Hippocampal formation (tissue), 2 donors: ENCODE measurements at regions not wholly inside any gene's neighbourhood (a gene's known extent, or its start where the extent isn't known, plus 50 kb on each side); places are given as distances from the start of the nearest gene placed in this dataset.

Experiments used
- DNase-seq, 2 donors: peaks; one replicate each; lab custom pipeline; 2025; lab: John Stamatoyannopoulos, UW

DNA sequence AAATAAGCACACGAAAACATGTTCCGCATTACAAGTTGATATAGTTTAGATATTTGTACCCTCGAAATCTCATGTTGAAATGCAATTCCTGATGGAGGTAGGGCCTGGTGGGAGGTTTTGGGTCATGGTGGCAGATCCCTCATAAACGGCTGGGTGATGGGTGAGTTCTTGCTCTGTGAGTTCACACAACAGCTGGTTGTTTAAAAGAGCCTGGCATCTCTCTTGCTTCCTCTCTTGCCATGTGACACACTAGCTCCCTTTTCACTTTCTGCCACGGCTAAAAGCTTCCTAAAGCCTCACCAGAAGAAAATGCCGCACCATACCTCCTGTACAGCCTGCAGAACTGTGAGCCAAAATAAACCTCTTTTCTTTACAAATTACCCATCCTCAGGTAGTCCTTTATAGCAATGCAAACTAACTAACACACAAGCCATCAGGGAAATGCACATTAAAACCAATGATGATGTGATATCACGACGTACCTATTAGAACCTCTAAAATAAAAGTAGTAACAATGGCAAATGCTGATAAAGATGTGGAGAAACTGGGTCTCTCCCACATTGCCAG lies 188.5 kb downstream of the ANAPC1 start:
- no peak for DNase-seq

DNA sequence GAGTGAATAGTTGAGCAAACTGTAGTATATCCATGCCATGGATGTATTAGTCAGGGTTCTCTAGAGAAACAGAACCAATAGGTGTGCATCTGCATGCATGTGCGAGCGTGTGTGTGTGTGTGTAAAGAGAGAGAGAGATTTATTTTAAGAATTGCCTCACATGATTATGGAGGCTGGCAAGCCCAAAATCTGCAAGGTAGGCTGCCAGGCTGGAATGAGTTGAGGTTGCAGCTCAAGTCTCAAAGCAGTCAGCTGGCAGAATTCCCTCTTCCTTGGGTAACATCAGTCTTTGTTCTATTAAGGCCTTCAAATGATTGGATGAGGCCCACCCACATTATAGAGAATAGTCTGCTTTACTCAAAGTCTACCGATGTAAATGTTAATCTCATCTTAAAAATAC lies 187.8 kb downstream of the ANAPC1 start:
- no peak for DNase-seq

DNA sequence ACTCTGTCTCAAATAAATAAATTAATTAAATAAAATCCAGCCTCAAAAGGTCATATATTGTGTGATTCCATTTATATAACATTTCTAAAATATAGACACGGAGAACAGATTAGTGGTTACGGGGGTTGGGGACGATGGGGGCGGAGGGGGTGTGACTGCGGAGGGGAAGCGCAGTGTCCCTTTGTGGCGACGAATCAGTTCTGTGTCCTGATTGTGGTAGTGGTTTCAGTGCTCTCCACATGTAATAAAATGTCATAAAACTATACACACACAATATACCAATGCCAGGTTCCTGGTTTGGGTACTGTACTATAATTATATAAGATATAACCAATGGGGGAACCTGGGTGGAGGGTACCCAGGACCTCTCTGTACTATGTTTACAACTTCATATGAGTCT lies 186.4 kb downstream of the ANAPC1 start:
- no peak for DNase-seq

DNA sequence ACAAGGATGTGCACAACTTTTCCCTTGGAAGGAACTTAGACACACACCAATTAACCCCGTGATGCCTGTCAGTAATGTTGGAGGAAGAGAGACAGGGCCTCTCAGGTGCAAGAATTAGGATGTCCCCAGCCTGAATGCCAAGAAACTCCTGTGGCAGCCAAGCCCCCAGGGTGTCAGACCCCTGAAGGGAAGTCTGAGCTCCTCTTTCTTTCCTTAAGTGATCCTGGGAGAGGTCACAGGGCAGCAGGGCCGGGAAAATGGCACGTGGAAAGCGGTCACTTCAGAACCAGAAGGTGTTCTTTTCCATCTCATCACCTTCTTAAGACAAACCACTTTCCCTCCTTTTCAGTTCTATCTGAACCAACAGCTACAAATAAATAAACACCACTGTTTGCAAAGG lies 185.9 kb downstream of the ANAPC1 start:
- DNase-seq = no peak

DNA sequence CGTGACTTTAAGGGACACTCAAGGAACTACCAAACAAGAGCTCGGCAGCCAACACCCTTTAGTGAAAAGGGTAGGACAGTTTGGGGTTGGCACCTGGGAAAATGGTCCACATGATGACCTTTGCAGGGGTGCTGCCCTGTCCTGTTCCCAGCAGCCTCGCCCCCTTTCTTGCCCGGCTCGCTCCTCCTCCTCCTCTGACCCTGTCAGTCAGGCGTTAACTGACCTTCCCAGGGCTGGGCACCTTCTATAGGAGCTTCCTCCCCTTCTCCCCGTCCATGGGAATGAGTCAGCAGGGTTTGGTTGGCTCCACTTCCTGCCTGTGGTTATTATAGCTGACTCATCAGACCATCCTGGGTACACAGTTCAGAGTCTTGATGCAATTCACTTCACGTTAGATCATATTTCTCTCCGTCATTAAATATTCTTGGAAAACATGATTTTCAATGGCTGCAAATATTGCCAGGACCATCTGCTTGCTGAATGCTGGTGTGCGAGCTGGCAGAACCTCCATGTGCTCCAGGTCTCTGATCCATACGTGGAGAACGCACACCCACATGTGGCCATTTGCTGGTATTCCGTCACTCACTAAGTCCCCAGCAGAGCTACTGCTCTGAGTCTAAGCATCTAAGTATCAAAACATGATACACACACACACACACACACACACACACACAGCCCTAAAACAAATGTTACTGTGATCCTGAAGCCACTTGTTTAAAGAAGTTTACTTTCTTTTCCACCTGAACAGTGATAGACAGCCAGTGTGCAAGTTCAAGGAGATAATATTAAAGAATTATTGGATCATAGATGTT lies 185.0 kb downstream of the ANAPC1 start:
- peak in 1 of 2 donors; percentile 12 for DNase-seq

DNA sequence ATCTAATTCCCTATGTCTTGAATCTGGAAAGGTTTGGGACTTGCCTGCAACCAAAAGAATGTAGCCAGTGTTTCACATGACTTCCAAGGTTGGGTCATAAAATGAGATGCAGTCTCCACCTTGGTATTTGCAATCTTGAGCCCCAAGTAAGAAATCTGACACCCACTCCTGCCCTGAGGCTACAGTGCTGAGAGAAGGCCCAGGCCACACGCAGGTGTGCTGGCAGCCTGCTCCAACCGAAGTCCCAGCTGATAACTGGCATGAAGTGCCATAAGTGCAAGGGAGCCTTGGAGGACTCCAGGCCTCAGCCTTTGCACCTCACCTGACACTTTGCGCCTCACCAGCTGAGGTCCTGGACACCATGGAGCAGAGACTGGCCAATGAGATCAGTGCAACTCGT lies 182.7 kb downstream of the ANAPC1 start:
- no peak for DNase-seq

DNA sequence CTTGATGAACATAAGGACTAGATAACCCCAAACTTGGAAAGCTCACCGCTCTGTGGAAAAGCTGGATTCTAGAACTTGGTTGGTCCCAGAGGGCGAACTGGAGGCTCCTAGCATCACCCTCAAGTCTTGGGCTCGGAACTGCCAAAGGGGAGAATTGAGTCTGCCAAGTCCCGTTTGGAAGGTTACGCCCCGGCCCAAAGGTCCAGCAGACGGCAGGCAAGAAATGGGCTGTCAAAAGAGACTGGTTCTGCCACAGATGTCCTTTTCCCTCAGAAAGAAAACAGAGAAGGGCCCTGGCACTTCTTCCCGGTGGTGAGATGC lies 182.2 kb downstream of the ANAPC1 start:
- no peak for DNase-seq

DNA sequence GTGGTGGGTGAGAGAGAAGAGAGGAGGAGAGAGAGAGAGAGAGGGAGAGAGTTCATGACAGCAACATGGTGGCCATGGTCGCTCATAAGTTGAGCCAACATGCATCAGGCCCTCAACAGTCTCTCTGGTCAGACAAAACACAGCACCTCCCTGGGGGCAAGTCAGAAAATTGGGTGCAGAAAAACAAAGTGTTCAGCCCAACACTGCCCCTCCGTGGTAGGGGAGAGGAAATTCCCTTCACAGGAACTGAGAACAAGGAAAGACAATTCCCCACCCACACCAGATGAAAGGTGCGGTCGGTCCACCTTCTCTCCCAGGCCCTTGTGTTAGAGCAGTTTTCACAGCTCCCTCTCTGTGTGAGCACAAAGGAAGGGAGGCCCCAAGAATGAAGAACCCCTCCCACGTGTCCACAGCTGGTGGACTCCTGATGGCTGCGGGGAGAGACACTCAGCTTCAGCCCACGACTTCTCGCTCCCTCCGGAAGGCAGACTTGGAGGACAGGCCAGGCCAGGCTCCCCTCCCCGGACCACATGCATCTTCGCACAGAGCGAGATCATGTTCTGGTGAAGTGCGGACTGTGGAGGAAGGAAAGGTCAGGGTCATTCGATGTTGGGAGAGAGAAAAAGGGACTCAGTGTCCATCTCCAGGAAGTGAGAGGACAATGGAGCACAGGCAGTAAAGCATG lies 181.7 kb downstream of the ANAPC1 start:
- DNase-seq = peak; percentile 5 to 6

DNA sequence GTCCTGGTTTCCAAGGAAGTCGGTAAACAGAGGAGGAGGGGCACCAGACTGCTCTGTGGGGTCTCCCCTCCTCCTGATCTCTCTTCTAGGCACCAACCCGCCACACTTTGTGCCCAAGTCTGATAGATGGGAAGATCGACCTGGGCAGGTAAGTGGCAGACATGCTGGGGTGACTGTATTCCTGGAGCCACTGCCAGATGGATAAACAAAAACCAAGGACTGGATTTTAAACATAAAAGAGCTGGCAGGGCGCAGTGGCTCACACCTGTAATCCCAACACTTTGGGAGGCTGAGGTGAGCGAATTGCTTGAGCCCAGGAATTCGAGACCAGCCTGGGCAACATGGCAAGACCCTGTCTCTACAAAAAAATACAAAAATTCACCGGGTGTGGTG lies 181.2 kb downstream of the ANAPC1 start:
- no peak for DNase-seq

DNA sequence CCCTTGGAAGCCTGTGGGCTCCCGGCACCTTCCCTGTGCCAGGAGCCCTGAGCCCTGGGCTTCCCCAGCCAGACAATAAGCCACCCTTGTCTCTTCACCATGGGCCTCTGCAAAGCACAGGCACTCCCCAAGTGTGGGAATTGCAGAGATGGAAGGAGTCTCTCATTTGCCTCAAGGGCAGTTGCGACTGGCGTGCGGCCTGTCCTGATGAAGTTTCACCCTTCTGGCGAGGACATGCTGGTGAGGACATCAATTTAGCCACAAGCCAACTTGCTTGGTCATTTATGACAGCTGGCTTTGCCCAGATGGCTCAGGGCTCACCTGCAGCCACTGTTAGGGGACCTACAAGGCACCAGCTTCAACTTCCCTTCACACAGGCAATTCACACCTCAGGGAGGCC lies 180.2 kb downstream of the ANAPC1 start:
- no peak for DNase-seq

DNA sequence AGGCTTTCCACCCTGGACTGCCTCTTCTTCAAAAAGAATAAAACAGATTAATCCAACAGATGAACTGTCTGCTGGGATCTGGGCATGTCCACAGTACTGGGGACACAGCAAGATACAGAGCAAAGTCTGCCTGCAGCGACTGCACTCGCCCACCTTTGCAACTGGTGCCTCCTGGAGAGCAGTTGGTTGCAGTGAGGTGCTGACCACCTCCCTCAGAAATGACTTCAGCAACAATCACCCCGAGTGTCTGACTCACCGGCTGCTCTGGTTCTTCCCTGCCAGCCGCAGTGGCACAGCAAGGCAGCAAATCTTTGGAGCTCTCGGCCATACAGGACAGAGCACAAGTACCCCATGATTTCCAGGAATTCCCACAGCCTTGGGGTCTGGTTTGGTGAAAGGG lies 179.7 kb downstream of the ANAPC1 start:
- DNase-seq = no peak

DNA sequence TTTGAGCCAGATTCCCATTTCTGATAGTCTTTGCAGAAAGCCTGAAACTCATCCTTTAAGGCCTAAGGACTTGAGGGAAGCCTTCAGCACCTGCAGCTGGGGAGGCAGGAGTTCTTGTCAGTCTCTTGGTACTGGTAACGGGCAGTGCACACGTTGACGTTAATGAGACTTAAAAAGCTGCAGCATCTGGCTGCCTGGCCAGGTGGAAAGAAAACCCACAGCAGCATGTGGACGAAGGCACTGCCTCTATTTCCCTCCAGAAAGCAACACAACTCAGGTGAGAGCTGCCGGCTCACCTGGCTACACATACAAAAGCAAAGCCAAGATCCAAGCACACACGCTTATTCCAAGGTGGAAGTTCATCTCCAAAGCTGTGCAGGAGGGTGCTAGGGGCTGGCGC lies 178.8 kb downstream of the ANAPC1 start:
- DNase-seq = no peak

DNA sequence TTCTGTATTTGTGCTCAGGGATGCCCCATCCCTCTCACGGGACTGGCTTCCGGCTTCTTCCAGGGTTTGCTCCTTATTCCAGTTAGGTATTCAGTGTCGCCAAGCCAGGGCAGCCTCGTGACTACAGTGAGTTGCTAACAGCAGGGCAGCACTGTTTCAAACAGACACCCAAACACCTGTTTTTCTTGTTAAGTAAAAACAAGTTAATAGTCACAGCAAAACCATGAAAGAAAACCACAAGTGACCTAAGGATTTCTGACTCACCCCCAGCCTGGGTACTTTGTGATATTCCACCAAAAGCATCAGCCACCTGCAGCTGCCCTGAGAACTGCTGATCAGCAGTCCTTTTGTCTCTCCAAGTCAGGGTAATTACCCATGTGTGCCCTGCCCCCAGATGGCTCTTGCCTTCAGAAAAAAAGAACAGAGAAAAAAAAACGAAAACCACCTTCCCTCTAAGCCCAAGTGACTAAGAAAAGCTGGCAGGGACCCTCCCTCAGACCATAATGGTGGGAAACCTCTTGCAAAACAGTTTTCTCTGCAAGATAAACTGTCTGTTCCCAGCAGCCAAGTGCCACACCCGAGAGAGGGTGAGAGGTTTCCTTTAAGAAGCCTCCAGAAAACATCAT lies 178.2 kb downstream of the ANAPC1 start:
- DNase-seq = no peak

DNA sequence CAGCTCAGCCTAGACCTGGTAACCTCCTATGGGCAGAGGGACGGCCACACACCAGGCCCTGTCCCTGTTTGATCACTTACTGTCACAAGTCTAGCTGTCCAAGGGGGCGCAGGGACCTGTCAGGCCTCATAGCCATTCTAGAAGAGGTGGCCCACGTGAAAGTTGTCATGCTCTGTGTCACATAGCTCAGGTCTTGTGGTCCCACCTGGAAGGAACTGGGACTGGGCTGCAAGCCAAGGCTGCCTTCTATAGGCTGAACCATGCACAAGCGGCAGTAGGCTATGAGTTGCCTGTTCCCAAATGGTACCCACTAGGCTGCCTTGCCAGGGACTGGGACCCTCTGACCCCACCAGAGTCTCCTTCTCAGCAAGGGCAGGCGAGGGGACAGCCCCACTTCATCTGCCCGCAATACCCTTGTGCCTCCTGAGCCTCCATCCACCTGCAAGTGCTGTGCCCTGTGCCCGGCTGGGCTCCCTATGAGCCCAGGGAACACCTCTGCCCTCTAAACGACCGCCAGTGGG lies 177.5 kb downstream of the ANAPC1 start:
- DNase-seq = no peak

DNA sequence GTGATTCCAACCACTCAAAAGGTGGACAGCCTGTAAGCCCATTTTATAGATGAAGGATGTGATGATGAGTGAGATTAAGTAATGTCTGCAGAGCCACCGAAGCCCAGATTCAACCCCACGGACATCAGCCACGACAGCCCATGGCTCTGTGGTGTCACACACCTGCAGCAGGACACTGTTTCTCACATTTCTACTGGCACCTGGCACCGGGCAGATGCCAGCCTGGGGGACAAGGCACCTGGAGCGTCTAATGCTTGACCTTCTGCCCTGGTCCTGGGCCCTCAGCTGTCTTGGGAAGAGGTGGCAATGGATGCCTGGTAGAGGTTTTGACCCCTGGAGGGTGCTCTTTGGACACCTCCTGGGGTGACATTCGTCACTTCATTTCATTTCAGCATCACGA lies 176.3 kb downstream of the ANAPC1 start:
- no peak for DNase-seq

DNA sequence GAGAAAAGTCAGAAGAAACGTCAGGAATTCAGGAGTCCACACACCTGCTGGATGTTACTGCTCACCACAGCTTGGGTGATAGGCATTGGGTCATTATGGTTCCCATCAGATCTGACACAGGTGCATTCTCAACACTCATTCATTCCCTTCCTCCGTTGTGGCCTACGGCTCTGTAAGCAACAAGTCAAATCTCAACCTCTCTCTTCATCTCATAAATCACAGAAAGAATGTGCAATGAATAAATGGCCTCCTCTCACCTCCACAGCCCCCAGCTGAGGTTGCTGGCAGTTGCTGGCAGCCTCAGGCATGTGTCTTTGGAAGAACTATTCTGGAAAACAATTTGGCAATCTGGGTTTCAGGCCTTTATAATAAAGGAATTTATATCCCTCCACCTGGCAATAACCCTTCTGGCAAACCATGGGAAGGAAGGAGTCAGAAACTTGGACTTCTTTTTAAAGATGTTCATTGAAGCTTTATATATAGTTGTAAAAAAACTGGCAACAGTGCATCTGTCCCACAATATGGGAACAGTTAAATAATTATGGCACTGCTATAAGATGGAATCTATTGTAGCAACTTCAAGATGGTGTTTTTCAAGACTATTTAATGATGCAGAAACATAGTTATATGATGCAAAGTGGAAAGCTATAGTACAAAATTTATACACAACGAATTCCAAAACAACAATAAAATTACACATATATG lies 175.4 kb downstream of the ANAPC1 start:
- DNase-seq = no peak

DNA sequence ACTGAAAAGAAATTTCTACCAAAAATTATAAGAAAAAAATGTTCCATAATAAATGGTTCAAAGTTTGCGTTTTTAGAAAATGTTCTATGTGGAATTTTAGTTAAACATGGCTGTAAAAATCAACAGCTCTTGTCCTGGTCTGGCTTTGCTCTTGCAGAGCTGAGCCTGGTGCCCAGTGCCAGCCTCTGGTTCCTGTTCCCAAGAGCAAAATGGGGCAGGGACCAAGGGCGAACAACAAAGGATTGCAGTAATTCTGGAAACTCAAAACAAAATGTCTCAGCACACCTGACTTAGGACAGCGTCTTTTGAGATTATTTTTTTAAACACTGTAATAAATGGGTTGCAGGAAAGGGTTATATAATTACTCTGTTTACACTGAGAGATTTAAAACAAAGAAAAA lies 174.7 kb downstream of the ANAPC1 start:
- DNase-seq = no peak

DNA sequence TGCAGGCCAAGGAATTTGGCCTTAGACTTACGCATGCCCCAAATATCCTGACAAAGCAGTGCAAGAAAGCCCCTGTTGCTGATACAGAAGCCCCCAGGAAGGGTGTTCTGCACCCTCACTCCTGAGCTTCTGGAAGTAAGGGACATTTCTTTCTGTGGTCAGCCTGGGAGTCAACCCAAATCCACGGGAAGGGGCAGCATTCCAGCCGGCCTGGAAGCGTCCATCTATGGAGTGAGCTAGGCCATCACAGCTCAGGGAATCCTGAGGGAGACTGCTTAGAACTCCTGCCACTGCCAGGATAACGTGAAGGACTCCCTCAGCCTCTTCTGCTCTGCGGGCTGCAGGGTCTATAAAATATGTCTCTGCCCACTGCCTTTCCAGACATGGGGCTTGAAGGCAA lies 173.9 kb downstream of the ANAPC1 start:
- DNase-seq = no peak

DNA sequence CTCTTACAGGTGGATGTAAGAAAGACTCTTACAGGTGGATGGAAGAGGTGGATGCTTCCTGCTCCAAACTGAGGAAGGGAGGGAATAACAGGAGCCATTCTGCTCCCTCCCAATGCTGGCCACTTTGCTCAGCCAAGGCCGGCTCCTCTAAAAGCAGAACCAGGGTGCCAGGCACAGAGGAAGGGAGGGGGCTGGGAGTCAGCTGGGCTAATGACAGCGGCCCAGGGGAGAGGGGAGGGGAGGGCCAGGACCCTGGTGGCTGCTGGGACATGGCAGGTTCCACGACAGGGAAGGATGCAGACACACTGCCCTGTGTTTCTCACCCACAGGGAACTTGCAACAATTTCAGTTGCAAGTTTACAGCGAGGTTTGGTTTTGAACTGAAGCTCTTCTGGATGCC lies 173.4 kb downstream of the ANAPC1 start:
- no peak for DNase-seq

DNA sequence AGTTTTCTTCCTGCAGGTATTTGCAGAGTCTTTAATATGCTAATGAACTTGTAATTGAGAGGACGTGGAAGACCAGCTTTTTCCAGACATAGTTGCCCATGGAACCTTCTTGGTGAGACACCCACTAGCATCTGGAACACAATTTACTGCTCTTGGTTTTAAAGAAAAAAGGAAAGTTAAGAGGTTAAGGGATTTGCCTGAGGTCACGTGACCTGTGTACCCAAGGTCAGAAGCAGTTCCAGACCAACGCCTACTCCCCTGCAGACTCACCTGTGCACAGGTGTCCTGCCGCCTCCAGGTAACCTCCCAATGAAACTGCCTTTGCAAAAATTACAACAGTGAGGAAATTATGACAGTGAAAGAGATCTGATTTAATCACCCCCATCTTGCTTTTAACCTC lies 172.7 kb downstream of the ANAPC1 start:
- DNase-seq = no peak

DNA sequence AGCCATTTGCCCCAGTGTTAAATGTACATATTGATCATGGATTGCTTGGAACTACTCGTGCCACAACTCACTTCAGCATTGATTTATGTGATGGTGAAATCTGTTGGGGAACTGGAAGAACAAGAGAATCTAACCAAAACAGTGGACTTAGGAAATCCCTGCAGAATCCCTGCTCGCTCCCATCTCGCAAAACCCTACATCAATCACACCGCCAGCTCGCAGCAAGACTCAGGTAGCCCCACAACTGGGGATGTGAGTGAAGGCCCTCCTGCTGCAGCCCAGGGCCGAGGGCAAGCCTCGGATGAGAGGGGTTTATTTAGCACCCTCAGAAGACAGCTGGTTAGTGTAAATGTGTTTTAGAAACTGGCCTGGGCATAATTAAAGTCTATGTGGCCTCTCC lies 171.6 kb downstream of the ANAPC1 start:
- no peak for DNase-seq

DNA sequence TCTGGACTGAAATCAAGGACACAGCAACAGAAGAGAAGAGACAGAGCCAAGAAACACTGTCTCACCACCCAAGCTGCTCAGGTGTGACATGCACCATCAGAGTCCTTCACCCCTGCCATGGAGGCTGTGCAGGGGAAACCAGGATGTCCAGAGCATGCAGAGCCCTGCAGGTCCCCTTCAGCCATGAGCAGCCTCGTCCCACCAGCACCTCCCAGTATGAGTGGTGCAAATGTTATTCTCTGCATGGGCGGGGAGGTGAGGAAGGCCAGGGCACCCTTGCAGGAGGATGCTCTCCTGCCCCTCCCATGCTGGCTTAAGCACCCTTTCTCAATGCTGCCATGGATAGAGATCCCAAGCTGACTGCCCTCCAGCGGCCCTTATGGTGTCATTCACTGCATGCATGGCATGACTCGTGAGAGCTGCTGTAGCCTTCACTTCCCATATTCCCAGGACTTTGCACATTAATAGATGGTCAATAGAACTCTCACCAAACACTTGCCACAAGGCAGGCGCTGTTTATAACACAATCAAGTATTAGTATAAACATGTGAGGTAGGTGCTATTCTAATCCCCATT lies 171.0 kb downstream of the ANAPC1 start:
- DNase-seq = no peak
